Liver (tissue), 7 donors: ENCODE measurements at regions not wholly inside any gene's neighbourhood (a gene's known extent, or its start where the extent isn't known, plus 50 kb on each side); places are given as distances from the start of the nearest gene placed in this dataset.

Source experiments
- DNase-seq: peaks from one replicate; pipeline ENCODE4 v3.0.0-alpha.2; 2017; ENCODE audit warnings: low spot score
- H3K27ac ChIP-seq, 2 donors: one replicate each; pipeline ENCODE4 v1.7.0; 2013; ENCODE audit warnings: inconsistent platforms in 2 of 2, low read length in 2 of 2, control low read depth in 1 of 2, low read depth in 1 of 2, mild to moderate bottlenecking in 1 of 2
- H3K27me3 ChIP-seq, 4 donors: one replicate each; pipeline versions ENCODE4 v1.6.1 to v1.7.0; 2013; ENCODE audit warnings: low read length in 3 of 4, inconsistent platforms in 1 of 4, mild to moderate bottlenecking in 1 of 4, moderate library complexity in 1 of 4; ENCODE audit not compliant: control insufficient read depth in 4 of 4, insufficient read depth in 4 of 4
- H3K36me3 ChIP-seq, 4 donors: one replicate each; pipeline versions ENCODE4 v1.6.1 to v1.7.0; 2013; ENCODE audit warnings: low read length in 3 of 4, mild to moderate bottlenecking in 3 of 4, low read depth in 1 of 4, moderate library complexity in 1 of 4; ENCODE audit not compliant: control insufficient read depth in 4 of 4, insufficient read depth in 3 of 4
- H3K4me1 ChIP-seq, 4 donors: one replicate each; pipeline versions ENCODE4 v1.6.1 to v1.7.0; 2013; ENCODE audit warnings: low read length in 3 of 4, mild to moderate bottlenecking in 3 of 4, moderate library complexity in 1 of 4; ENCODE audit not compliant: control insufficient read depth in 4 of 4, insufficient read depth in 4 of 4
- H3K4me3 ChIP-seq, 3 donors: one replicate each; pipeline versions ENCODE4 v1.6.1 to v1.7.0; 2013; ENCODE audit warnings: low read length in 3 of 3, control low read depth in 1 of 3, low read depth in 1 of 3, mild to moderate bottlenecking in 1 of 3
- H3K9ac ChIP-seq, 2 donors: one replicate each; pipeline ENCODE4 v1.7.0; 2013; ENCODE audit warnings: low read length in 2 of 2, mild to moderate bottlenecking in 2 of 2, moderate library complexity in 2 of 2, control low read depth in 1 of 2, low read depth in 1 of 2
- H3K9me3 ChIP-seq, 4 donors: one replicate each; pipeline versions ENCODE4 v1.6.1 to v1.7.0; 2013; ENCODE audit warnings: low read length in 3 of 4; ENCODE audit not compliant: control insufficient read depth in 4 of 4
- EGR1 ChIP-seq, 2 donors: IDR thresholded peaks; 2 replicates each; pipeline ENCODE4 v1.6.1; 2016 to 2018; ENCODE audit warnings: antibody characterized with exemption in 2 of 2, low read depth in 2 of 2
- FOXA1 ChIP-seq: IDR thresholded peaks from 2 replicates; pipeline ENCODE4 v1.6.1; 2016; ENCODE audit warnings: antibody characterized with exemption
- FOXA2 ChIP-seq: IDR thresholded peaks from 2 replicates; pipeline ENCODE4 v1.6.1; 2016; ENCODE audit warnings: antibody characterized with exemption
- GABPA ChIP-seq, 2 donors: IDR thresholded peaks in 1 of 2; conservative IDR thresholded peaks in 1 of 2; 2 replicates each; pipeline ENCODE4 v1.6.1; 2016; ENCODE audit warnings: antibody characterized with exemption in 2 of 2, mild to moderate bottlenecking in 1 of 2, moderate library complexity in 1 of 2
- HNF4A ChIP-seq, 2 donors: conservative IDR thresholded peaks; 2 replicates each; pipeline ENCODE4 v1.6.1; 2016; ENCODE audit warnings: antibody characterized with exemption in 2 of 2, mild to moderate bottlenecking in 2 of 2
- HNF4G ChIP-seq: IDR thresholded peaks from 2 replicates; pipeline ENCODE4 v1.6.1; 2016; ENCODE audit warnings: antibody characterized with exemption
- NR2F2 ChIP-seq: IDR thresholded peaks from 2 replicates; pipeline ENCODE4 v1.6.1; 2016; ENCODE audit warnings: antibody characterized with exemption
- RAD21 ChIP-seq, 2 donors: IDR thresholded peaks; 2 replicates each; pipeline ENCODE4 v1.6.1; 2016; ENCODE audit warnings: antibody characterized with exemption in 2 of 2, mild to moderate bottlenecking in 2 of 2
- SP1 ChIP-seq: IDR thresholded peaks from 2 replicates; pipeline ENCODE4 v1.6.1; 2018; ENCODE audit warnings: antibody characterized with exemption, mild to moderate bottlenecking
- TAF1 ChIP-seq: conservative IDR thresholded peaks from 2 replicates; pipeline ENCODE4 v1.6.1; 2016; ENCODE audit warnings: antibody characterized with exemption, mild to moderate bottlenecking
- YY1 ChIP-seq: IDR thresholded peaks from 2 replicates; pipeline ENCODE4 v1.6.1; 2016; ENCODE audit warnings: antibody characterized with exemption, mild to moderate bottlenecking
- WGBS: extraction: QIAGEN DNeasy Blood & Tissue Kit; methylation state at CpG from one replicate; pipeline ENCODE4 v1.1.7; 2013; 5-methylcytosine and 5-hydroxymethylcytosine counted together
- TF ChIP-seq, protein P1 (sequence below): IDR thresholded peaks from 2 replicates; pipeline ENCODE4 v1.6.1; 2016; ENCODE audit warnings: antibody characterized with exemption
- TF ChIP-seq, protein P2 (sequence below): IDR thresholded peaks from 2 replicates; pipeline ENCODE4 v1.6.1; 2016; ENCODE audit warnings: antibody characterized with exemption
- TF ChIP-seq, protein P3 (sequence below): IDR thresholded peaks from 2 replicates; pipeline ENCODE4 v1.6.1; 2016; ENCODE audit warnings: antibody characterized with exemption, mild to moderate bottlenecking
- TF ChIP-seq, protein P4 (sequence below): IDR thresholded peaks from 2 replicates; pipeline ENCODE4 v1.6.1; 2016; ENCODE audit warnings: antibody characterized with exemption
- donor health status: healthy.
- donor health status: healthy.
- donor health status: healthy.
- donor health status: healthy.

DNA sequence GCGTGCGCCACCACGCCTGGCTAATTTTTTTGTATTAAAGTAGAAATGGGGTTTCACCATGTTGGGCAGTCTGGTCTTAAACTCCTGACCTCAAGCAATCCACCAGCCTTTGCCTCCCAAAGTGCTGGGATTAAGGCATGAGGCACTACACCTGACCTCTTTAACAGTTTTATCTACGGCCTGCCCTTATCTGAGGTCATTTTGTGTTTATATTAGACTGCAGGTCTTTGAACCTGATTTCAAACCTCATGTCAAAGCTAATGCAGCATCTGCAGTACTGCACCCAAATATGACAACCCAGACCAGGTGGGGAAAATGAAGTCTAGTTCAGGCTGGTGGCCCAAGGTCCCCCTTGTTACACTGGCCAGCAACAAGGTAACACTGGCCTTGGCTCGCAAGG lies 89.3 kb upstream of the ARMC2 start (continued):
- TF ChIP-seq RAD21 (IDR thresholded peaks at IDR 0.05) (peak; percentile 43 to 57), FOXA1 (peak; percentile 47)
- TF ChIP-seq, protein P1, sequence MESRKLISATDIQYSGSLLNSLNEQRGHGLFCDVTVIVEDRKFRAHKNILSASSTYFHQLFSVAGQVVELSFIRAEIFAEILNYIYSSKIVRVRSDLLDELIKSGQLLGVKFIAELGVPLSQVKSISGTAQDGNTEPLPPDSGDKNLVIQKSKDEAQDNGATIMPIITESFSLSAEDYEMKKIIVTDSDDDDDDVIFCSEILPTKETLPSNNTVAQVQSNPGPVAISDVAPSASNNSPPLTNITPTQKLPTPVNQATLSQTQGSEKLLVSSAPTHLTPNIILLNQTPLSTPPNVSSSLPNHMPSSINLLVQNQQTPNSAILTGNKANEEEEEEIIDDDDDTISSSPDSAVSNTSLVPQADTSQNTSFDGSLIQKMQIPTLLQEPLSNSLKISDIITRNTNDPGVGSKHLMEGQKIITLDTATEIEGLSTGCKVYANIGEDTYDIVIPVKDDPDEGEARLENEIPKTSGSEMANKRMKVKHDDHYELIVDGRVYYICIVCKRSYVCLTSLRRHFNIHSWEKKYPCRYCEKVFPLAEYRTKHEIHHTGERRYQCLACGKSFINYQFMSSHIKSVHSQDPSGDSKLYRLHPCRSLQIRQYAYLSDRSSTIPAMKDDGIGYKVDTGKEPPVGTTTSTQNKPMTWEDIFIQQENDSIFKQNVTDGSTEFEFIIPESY: no peak

DNA sequence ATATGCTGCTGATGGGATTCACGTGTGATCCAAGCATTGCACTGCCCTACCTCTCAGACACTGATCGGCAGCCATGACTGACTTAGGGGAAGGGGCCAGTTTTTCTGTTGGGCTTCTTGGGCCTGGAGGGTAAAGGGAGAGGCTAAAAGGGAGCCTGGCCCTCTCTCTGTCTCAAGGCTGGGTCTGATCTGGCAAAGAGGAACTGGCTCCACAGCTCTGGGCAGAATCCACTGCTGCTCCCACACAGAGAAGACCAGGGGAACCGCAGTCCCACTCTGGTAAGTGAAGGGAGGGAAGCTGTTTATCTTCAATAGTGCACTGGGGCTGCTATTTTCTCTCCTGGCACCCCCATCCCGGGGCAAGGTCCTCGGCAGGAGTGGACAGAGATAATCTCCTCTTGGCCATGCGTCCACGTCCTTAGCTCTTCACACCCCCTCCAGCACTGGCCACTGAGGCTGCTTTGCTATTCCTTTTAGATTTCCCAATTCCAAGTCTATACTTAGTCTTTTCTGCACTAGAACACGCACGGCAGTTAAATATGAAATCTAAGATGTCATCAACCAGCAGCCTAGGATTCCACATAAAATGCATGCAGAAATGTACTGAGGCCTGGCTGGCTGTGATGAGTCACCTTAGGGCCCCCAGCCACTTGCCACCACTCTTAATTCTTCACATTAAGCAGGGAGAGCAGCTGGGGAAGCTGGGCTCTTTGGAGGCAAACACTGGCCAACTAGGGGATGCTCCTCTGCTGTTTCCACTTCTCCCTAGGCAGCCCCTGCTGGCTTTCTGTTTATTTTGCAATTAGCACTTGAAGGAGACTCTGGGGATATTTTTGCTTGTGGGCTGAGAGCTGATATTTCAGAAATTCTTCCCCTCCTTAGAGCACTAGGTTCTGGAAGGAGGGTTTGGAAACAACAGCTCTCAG lies 87.8 kb upstream of the ARMC2 start:
- Histone ChIP-seq H3K27me3 (no peaks in the 10 kb centered on the region), H3K9me3 (no peaks in the 10 kb centered on the region), H3K36me3 (no peaks in the 10 kb centered on the region), H3K4me1 (peaks cover 22 to 47% (median 41%) of the 10 kb centered on the region in 4 donors), H3K27ac (no peak overlapping the region), H3K9ac (no peak overlapping the region), H3K4me3 (no peak overlapping the region)
- 71% methylated on average over 9 of the region's 9 CpGs for WGBS
- DNase-seq: no peak
- peak in 1 of 2 donors; percentile 16 for TF ChIP-seq HNF4A (conservative IDR thresholded peaks at IDR 0.05)
- TF ChIP-seq EGR1 (IDR thresholded peaks at IDR 0.05; ENCODE audit: low read depth in 2 of 2): no peak

DNA sequence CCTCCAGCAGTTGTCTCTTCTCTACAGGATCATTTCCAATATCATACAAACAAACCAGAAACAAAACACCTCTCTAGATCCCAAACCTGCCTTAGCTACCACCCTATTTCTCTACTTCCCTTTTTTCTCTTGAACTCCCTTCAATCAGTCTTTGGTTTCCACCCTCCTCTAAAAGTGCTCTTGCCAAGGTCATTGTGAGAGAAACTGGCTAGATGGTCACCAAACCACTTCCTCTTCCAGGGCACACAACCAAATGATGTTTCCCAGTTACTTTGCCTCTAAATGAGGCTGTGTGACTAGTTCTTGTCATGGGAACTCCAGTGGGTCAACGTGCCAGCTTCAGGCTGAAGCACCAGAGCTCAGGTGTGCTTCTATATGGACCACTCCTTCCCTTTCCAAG lies 85.8 kb upstream of the ARMC2 start:
- 93% methylated on average over 1 of the region's 1 CpG for WGBS

More for the DNA sequence above, 85.8 kb upstream of the ARMC2 start:
- no peaks in the 10 kb centered on the region for H3K36me3 ChIP-seq
- no peak overlapping the region for H3K4me3 ChIP-seq
- TF ChIP-seq HNF4G: no peak
- no peak for TF ChIP-seq NR2F2
- TF ChIP-seq YY1: no peak
- no peak for TF ChIP-seq HNF4A (conservative IDR thresholded peaks at IDR 0.05)
- TF ChIP-seq SP1: no peak
- TF ChIP-seq, protein P2, sequence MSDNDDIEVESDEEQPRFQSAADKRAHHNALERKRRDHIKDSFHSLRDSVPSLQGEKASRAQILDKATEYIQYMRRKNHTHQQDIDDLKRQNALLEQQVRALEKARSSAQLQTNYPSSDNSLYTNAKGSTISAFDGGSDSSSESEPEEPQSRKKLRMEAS: no peak
- TF ChIP-seq, protein P3, sequence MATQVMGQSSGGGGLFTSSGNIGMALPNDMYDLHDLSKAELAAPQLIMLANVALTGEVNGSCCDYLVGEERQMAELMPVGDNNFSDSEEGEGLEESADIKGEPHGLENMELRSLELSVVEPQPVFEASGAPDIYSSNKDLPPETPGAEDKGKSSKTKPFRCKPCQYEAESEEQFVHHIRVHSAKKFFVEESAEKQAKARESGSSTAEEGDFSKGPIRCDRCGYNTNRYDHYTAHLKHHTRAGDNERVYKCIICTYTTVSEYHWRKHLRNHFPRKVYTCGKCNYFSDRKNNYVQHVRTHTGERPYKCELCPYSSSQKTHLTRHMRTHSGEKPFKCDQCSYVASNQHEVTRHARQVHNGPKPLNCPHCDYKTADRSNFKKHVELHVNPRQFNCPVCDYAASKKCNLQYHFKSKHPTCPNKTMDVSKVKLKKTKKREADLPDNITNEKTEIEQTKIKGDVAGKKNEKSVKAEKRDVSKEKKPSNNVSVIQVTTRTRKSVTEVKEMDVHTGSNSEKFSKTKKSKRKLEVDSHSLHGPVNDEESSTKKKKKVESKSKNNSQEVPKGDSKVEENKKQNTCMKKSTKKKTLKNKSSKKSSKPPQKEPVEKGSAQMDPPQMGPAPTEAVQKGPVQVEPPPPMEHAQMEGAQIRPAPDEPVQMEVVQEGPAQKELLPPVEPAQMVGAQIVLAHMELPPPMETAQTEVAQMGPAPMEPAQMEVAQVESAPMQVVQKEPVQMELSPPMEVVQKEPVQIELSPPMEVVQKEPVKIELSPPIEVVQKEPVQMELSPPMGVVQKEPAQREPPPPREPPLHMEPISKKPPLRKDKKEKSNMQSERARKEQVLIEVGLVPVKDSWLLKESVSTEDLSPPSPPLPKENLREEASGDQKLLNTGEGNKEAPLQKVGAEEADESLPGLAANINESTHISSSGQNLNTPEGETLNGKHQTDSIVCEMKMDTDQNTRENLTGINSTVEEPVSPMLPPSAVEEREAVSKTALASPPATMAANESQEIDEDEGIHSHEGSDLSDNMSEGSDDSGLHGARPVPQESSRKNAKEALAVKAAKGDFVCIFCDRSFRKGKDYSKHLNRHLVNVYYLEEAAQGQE: no peak
- TF ChIP-seq GABPA (IDR thresholded peaks at IDR 0.05 in 1 of 2, conservative IDR thresholded peaks at IDR 0.05 in 1 of 2): no peak
- TF ChIP-seq FOXA2: no peak
- TF ChIP-seq RAD21 (IDR thresholded peaks at IDR 0.05): no peak
- no peak for TF ChIP-seq FOXA1
- TF ChIP-seq, protein P1: no peak
- TF ChIP-seq TAF1: no peak
- TF ChIP-seq, protein P4, sequence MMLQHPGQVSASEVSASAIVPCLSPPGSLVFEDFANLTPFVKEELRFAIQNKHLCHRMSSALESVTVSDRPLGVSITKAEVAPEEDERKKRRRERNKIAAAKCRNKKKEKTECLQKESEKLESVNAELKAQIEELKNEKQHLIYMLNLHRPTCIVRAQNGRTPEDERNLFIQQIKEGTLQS: no peak
- no peaks in the 10 kb centered on the region for H3K27me3 ChIP-seq
- peaks cover 24 to 61% (median 49%) of the 10 kb centered on the region in 4 donors for H3K4me1 ChIP-seq
- DNase-seq: no peak
- no peak overlapping the region for H3K27ac ChIP-seq
- H3K9ac ChIP-seq: no peak overlapping the region
- H3K9me3 ChIP-seq: no peaks in the 10 kb centered on the region
